Endothelial cell of umbilical vein (primary cell): ENCODE measurements at regions not wholly inside any gene's neighbourhood (a gene's known extent, or its start where the extent isn't known, plus 50 kb on each side); places are given as distances from the start of the nearest gene placed in this dataset.

Experiments used
- EZH2 ChIP-seq: IDR thresholded peaks from 2 replicates; pipeline ENCODE4 v1.6.1; 2012; ENCODE audit warnings: borderline replicate concordance, low read depth, mild to moderate bottlenecking, moderate library complexity, low read length, inconsistent platforms; ENCODE audit not compliant: severe bottlenecking
- POLR2A ChIP-seq: IDR thresholded peaks from 2 replicates; pipeline ENCODE4 v1.6.1; 2012; ENCODE audit warnings: low read depth, mild to moderate bottlenecking, control low read depth, low read length

DNA sequence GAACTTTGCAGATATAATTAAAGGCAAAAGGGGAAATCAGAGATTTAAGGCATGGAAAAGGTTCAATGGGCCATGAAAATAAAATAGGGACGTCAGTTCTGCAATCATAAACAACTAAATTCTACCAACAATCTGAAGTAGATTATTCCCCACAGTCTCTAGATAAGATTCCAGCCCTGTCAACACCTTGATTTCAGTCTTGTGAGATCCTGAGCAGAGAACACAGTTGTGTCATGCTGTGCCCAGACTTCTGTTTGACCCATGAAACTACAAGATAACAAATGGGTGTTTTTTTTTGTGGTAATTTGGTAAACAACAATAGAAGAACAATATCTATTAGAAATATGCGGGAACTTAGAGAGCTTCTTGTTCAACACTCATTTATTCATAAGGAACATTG lies 66.2 kb upstream of the RIT2 start:
- no peak for TF ChIP-seq EZH2
- no peak for TF ChIP-seq POLR2A
